GM13976 (cell line): ENCODE measurements at regions not wholly inside any gene's neighbourhood (a gene's known extent, or its start where the extent isn't known, plus 50 kb on each side); places are given as distances from the start of the nearest gene placed in this dataset.

Source experiments
- DNase-seq: peaks from one replicate; pipeline ENCODE4 v3.0.0; 2012; ENCODE audit warnings: low spot score
- in situ Hi-C: fragments of 300-500 bp; cut with MboI; formaldehyde crosslinking; loops from one replicate; pipeline ENCODE4 v1.12.0; 2022; ENCODE audit warnings: low sequenced_read_pairs, mixed read lengths, inconsistent platforms; ENCODE audit not compliant: unreplicated experiment
- TF ChIP-seq, protein P1 (sequence below): IDR thresholded peaks from 2 replicates; pipeline ENCODE4 v1.5.1; 2012; ENCODE audit warnings: borderline replicate concordance, mild to moderate bottlenecking; ENCODE audit not compliant: insufficient read depth; ENCODE audit errors: extremely low read depth, missing control alignments, control extremely low read depth

DNA sequence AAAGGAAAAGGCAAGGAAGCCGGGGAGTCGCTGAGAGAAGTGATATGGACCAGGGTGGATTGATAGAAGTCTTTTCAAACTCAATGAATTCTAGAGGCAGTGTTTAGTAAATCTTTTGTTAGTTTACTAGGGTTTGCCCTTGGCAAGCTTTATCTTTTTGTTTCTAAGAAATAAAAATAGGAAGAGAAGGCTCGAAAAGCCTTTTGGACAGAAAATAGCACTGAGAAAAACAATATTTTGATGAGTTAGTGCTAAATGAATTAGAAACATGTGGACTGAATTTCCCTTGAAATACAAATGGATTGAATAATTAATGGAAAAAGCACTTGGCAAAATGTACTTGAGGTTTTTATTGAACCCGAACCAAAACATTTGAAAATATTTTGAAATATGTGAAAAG, 121.8 kb upstream of the SPAG17 start:
- in situ Hi-C loops, result no loop called here
- TF ChIP-seq, protein P1, sequence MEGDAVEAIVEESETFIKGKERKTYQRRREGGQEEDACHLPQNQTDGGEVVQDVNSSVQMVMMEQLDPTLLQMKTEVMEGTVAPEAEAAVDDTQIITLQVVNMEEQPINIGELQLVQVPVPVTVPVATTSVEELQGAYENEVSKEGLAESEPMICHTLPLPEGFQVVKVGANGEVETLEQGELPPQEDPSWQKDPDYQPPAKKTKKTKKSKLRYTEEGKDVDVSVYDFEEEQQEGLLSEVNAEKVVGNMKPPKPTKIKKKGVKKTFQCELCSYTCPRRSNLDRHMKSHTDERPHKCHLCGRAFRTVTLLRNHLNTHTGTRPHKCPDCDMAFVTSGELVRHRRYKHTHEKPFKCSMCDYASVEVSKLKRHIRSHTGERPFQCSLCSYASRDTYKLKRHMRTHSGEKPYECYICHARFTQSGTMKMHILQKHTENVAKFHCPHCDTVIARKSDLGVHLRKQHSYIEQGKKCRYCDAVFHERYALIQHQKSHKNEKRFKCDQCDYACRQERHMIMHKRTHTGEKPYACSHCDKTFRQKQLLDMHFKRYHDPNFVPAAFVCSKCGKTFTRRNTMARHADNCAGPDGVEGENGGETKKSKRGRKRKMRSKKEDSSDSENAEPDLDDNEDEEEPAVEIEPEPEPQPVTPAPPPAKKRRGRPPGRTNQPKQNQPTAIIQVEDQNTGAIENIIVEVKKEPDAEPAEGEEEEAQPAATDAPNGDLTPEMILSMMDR, result no peak
- no peak for DNase-seq

DNA sequence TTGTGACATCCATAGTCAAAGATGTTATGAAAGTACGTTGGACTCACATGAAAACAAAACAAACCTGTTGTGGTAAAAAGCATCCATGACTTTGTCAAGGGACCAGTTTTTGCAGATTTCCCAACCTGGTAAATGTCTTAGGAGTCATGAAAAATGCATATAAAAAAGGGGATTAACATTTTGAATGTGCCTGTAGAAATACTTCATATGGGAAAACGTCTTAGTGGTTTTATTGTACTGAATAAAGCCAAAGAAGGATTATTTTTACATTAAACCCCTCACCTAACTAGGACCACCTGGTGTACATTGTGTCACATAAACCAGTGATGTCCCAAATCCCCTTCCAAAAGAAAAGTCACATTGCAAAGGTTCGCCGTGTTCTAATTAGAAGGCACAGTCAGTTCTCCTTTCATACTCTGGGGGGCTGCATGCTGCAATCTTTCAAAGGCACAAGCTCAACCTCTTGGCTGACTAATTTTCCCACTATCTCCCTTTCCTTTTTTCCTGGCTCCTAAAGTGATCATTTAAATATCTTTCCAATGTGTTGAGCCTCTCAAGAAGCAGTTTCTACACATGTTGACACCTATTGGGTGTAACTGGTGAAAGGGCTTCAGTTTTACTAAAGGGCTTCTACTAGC, 119.8 kb upstream of the SPAG17 start:
- no peak for DNase-seq
- in situ Hi-C loops, result no loop called here
- TF ChIP-seq, protein P1, result peak; percentile 32

DNA sequence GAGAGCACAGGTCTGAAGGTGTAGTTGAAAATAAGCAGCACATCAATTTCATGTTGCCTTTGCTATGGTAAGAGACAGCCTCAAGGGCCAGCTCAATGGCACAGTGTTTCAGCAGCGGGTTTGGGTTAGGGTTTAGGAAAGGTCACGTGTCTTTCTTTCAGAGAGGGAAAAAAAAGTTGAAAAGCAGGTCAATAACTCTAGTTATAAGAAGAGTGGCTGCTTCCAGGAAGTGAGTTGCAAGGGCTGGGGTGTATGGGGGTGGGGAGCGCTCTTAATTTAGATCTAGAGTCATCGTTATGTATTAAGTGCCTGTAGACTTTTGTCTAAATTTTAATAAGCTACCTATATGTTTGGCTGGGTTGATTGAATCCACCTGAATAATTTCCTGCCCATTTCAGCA, 118.5 kb upstream of the SPAG17 start:
- DNase-seq, result no peak
- in situ Hi-C loops, result no loop called here
- TF ChIP-seq, protein P1, result no peak

DNA sequence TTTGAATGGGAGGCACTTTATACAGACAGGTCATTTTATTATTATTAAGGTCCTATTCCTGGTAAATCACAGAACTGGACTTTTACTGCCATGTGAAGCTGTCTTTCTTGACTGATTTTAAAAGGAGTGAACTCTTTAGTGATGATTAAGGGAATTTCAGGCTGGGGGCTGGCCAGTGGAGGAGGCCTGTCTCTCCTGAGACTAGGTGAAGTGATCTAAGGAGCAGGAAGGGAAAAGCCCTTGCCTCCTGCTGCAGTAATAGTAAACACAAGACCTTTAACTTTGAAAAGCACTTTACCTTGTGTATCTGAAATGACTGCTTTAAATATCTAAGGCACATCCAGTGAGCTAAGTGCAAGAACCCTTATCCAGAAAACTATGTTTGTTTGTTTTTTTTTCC, 118.0 kb upstream of the SPAG17 start:
- in situ Hi-C loops, result no loop called here
- TF ChIP-seq, protein P1, result no peak
- DNase-seq, result no peak

DNA sequence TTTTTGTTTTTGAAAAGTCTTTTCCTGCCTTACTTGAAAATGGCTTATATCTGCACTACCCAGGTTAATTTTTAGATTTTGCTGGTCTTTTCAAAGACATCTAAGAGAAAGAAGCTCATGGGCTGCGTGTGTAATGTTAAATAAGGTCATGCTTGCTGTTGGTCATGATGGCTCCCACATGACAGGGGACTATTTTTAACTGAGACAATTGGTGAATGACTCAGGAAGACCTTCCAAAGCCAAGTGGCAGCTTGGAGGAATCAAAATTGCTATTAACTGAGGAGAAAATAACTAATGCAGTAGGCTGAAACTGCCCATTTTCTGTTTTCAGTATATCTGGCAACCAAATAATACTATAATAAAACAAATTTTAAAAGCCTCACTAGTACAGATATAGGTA, 117.1 kb upstream of the SPAG17 start:
- in situ Hi-C loops, result no loop called here
- DNase-seq, result no peak
- TF ChIP-seq, protein P1, result no peak

DNA sequence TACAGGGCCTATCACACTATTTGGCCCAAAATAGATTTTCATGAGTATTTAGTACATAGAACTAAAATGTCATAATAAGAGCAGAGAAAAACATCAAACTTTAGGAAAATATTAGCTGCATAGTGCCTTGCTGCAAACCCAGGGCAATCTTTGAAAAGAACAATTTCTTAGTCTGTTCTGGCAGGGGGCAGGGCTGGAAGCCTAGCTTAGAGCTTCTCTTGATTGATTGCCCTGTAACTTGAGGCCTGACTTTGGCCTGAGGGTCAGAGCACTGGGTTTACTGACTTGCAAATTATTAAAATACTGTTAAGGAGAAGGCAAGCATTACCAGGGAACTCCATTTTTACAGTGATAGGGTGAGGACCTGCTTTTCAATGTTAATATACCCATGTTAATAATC, 115.8 kb upstream of the SPAG17 start:
- no peak for DNase-seq
- TF ChIP-seq, protein P1, result no peak
- in situ Hi-C loops, result no loop called here
